Neural cell (in vitro differentiated cells): ENCODE measurements at regions not wholly inside any gene's neighbourhood (a gene's known extent, or its start where the extent isn't known, plus 50 kb on each side); places are given as distances from the start of the nearest gene placed in this dataset.

Experiments used
- H2AFZ ChIP-seq: fragments of 200-600, 300-800 bp; sonication (generic), shearing (Covaris generic); 2 replicates; pipeline ENCODE4 v1.6.0; 2014; ENCODE audit warnings: low read depth, mild to moderate bottlenecking, antibody characterized with exemption, low read length, moderate library complexity
- H3F3A ChIP-seq: fragments of 200-600 bp; shearing (Covaris generic); 2 replicates; pipeline ENCODE4 v1.6.1; 2016; ENCODE audit warnings: mild to moderate bottlenecking, moderate library complexity, mixed read lengths, antibody characterized with exemption, low read length; ENCODE audit not compliant: insufficient read depth, poor library complexity, severe bottlenecking
- H3K27ac ChIP-seq: fragments of 200-600, 300-800 bp; sonication (generic), shearing (Covaris generic); 2 replicates; pipeline ENCODE4 v1.5.1; 2014; ENCODE audit warnings: mild to moderate bottlenecking, low read length, moderate library complexity
- H3K27me3 ChIP-seq: fragments of 300-800, 200-600 bp; sonication (generic), shearing (Covaris generic); 2 replicates; pipeline ENCODE4 v1.6.0; 2014; ENCODE audit warnings: mild to moderate bottlenecking, low read depth, low read length, moderate library complexity; ENCODE audit not compliant: insufficient read depth
- H3K36me3 ChIP-seq: fragments of 300-800, 200-600 bp; sonication (generic), shearing (Covaris generic); 2 replicates; pipeline ENCODE4 v1.5.1; 2014; ENCODE audit warnings: mild to moderate bottlenecking, antibody characterized with exemption, low read length, moderate library complexity; ENCODE audit not compliant: insufficient read depth
- H3K4me2 ChIP-seq: fragments of 300-800, 200-600 bp; sonication (generic), shearing (Covaris generic); 2 replicates; pipeline ENCODE4 v1.6.0; 2014; ENCODE audit warnings: mild to moderate bottlenecking, low read length
- H3K4me3 ChIP-seq: fragments of 300-800, 200-600 bp; sonication (generic), shearing (Covaris generic); 2 replicates; pipeline ENCODE4 v1.5.1; 2014; ENCODE audit warnings: mild to moderate bottlenecking, low read length, moderate library complexity
- H3K79me2 ChIP-seq: fragments of 200-600 bp; shearing (Covaris generic); replicated peaks from 2 replicates; pipeline ENCODE4 v1.6.0; 2014; ENCODE audit warnings: mild to moderate bottlenecking, low read length, moderate library complexity; ENCODE audit not compliant: insufficient read depth
- H3K9ac ChIP-seq: fragments of 300-800, 200-600 bp; sonication (generic), shearing (Covaris generic); 2 replicates; pipeline ENCODE4 v1.6.1; 2016; ENCODE audit warnings: mild to moderate bottlenecking, low read length, mixed read lengths
- H3K9me2 ChIP-seq: fragments of 200-600 bp; shearing (Covaris generic); 2 replicates; pipeline ENCODE4 v1.6.1; 2016; ENCODE audit warnings: mild to moderate bottlenecking, low read length, mixed read lengths; ENCODE audit not compliant: insufficient read depth
- H3K9me3 ChIP-seq: fragments of 200-600, 300-800 bp; sonication (generic), shearing (Covaris generic); 2 replicates; pipeline ENCODE4 v1.6.1; 2016; ENCODE audit warnings: mild to moderate bottlenecking, mixed run types, low read length, moderate library complexity, mixed read lengths
- H4K20me1 ChIP-seq: fragments of 200-600 bp; shearing (Covaris generic); 2 replicates; pipeline ENCODE4 v1.6.1; 2016; ENCODE audit warnings: mild to moderate bottlenecking, mixed run types; ENCODE audit not compliant: insufficient read depth
- EP300 ChIP-seq: fragments of 450-650 bp; conservative IDR thresholded peaks from 2 replicates; pipeline ENCODE4 v1.6.1; 2014; ENCODE audit warnings: antibody characterized with exemption, mild to moderate bottlenecking, moderate library complexity; ENCODE audit not compliant: poor library complexity, severe bottlenecking
- EZH2 ChIP-seq: fragments of 200-600, 300-800 bp; shearing (Covaris generic), sonication (generic); IDR thresholded peaks from 2 replicates; pipeline ENCODE4 v1.6.1; 2014; ENCODE audit warnings: antibody characterized with exemption, low read length, borderline replicate concordance, mild to moderate bottlenecking; ENCODE audit not compliant: insufficient read depth, poor library complexity, severe bottlenecking
- MXI1 ChIP-seq: fragments of 450-650 bp; conservative IDR thresholded peaks from 2 replicates; pipeline ENCODE4 v1.6.1; 2014; ENCODE audit warnings: antibody characterized with exemption, mild to moderate bottlenecking; ENCODE audit not compliant: poor library complexity, severe bottlenecking
- POLR2AphosphoS5 ChIP-seq: IDR thresholded peaks from 2 replicates; pipeline ENCODE4 v1.6.1; 2012
- SMC3 ChIP-seq: fragments of 450-650 bp; conservative IDR thresholded peaks from 2 replicates; pipeline ENCODE4 v1.6.1; 2014; ENCODE audit warnings: antibody characterized with exemption, mild to moderate bottlenecking, moderate library complexity; ENCODE audit not compliant: poor library complexity
- TAF1 ChIP-seq: IDR thresholded peaks from 2 replicates; pipeline ENCODE4 v1.6.1; 2012; ENCODE audit warnings: low read depth
- TF ChIP-seq, protein P1 (sequence below): fragments of 450-650 bp; IDR thresholded peaks from 2 replicates; pipeline ENCODE4 v1.5.1; 2014; ENCODE audit warnings: antibody characterized with exemption, mild to moderate bottlenecking, moderate library complexity; ENCODE audit not compliant: poor library complexity, severe bottlenecking
- TF ChIP-seq, protein P2 (sequence below): IDR thresholded peaks from 2 replicates; pipeline ENCODE4 v1.6.1; 2012; ENCODE audit warnings: borderline replicate concordance

DNA sequence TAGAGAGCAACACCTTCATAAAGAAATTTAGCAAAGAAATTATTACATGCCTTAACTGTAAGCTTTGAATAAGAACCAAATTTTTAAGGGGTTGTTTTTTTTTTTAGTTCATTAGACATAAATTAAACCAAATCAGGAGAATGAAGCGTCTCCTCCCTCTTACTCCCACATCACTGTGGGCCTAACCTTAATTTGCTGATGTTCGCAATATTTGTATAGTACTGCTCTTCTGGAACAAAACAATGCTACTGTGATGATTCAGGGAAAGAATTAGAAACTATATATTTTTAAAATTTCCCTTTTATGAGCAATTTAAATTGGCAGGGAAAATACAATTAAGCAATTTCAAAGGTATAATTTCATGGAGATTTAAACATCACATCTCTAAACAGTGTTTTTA lies 275.0 kb upstream of the C9orf72 start (continued):
- TF ChIP-seq, protein P1, sequence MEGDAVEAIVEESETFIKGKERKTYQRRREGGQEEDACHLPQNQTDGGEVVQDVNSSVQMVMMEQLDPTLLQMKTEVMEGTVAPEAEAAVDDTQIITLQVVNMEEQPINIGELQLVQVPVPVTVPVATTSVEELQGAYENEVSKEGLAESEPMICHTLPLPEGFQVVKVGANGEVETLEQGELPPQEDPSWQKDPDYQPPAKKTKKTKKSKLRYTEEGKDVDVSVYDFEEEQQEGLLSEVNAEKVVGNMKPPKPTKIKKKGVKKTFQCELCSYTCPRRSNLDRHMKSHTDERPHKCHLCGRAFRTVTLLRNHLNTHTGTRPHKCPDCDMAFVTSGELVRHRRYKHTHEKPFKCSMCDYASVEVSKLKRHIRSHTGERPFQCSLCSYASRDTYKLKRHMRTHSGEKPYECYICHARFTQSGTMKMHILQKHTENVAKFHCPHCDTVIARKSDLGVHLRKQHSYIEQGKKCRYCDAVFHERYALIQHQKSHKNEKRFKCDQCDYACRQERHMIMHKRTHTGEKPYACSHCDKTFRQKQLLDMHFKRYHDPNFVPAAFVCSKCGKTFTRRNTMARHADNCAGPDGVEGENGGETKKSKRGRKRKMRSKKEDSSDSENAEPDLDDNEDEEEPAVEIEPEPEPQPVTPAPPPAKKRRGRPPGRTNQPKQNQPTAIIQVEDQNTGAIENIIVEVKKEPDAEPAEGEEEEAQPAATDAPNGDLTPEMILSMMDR, result no peak
- TF ChIP-seq POLR2AphosphoS5, result no peak
- TF ChIP-seq SMC3, result no peak

DNA sequence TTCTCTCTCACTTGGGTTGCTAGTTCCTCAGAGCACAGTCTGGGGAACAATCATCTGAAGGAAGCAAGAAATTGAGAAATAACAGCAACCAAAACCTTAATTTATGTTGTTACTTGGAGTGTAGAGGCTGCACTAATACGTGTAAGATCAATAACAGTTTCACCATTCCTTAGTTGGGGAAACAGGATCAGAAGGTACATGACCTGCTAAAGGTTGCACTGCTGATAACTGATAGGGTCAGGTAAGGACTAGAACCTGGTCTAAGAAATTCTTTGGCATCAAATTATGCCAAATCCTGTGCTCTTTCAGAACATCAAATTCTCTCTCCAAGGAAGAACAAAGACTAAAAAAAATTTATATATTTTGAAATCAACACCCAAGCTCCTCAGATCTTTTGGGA lies 278.6 kb upstream of the C9orf72 start:
- TF ChIP-seq, protein P2, sequence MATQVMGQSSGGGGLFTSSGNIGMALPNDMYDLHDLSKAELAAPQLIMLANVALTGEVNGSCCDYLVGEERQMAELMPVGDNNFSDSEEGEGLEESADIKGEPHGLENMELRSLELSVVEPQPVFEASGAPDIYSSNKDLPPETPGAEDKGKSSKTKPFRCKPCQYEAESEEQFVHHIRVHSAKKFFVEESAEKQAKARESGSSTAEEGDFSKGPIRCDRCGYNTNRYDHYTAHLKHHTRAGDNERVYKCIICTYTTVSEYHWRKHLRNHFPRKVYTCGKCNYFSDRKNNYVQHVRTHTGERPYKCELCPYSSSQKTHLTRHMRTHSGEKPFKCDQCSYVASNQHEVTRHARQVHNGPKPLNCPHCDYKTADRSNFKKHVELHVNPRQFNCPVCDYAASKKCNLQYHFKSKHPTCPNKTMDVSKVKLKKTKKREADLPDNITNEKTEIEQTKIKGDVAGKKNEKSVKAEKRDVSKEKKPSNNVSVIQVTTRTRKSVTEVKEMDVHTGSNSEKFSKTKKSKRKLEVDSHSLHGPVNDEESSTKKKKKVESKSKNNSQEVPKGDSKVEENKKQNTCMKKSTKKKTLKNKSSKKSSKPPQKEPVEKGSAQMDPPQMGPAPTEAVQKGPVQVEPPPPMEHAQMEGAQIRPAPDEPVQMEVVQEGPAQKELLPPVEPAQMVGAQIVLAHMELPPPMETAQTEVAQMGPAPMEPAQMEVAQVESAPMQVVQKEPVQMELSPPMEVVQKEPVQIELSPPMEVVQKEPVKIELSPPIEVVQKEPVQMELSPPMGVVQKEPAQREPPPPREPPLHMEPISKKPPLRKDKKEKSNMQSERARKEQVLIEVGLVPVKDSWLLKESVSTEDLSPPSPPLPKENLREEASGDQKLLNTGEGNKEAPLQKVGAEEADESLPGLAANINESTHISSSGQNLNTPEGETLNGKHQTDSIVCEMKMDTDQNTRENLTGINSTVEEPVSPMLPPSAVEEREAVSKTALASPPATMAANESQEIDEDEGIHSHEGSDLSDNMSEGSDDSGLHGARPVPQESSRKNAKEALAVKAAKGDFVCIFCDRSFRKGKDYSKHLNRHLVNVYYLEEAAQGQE, result no peak
- no peak for TF ChIP-seq EZH2
- TF ChIP-seq EP300, result no peak
- TF ChIP-seq TAF1, result no peak
- TF ChIP-seq, protein P1, result no peak
- no peak for TF ChIP-seq POLR2AphosphoS5
- no peak for TF ChIP-seq MXI1
- TF ChIP-seq SMC3, result no peak
- no peak overlapping the region for H3K27ac ChIP-seq
- H3K79me2 ChIP-seq, result no peaks in the 10 kb centered on the region
- H3K36me3 ChIP-seq, result no peaks in the 10 kb centered on the region
- no peaks in the 10 kb centered on the region for H3F3A ChIP-seq
- no peak overlapping the region for H3K4me3 ChIP-seq
- H3K9me3 ChIP-seq, result no peaks in the 10 kb centered on the region
- no peaks in the 10 kb centered on the region for H3K27me3 ChIP-seq
- H3K4me2 ChIP-seq, result no peak overlapping the region
- H3K9ac ChIP-seq, result no peak overlapping the region
- H3K9me2 ChIP-seq, result no peaks in the 10 kb centered on the region
- H4K20me1 ChIP-seq, result no peaks in the 10 kb centered on the region
- H2AFZ ChIP-seq, result no peak overlapping the region

DNA sequence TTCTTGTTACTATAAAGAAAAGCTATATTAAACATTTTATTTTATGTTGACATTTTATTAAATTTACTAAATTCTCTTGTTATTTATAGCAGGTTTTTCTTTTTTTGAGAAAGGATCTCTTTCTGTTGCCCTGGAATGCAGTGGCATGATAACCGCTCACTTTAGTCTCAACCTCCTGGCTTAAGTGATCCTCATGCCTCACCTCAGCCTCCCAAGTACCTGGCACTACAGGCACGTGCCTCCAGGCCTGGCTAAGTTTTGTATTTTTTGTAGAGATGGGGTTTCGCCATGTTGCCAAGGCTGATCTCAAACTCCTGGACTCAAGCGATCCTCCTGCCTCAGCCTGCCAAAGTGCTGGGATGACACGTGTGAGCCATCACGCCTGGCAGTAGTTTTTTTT lies 280.2 kb upstream of the C9orf72 start:
- no peaks in the 10 kb centered on the region for H3F3A ChIP-seq

More for the DNA sequence above, 280.2 kb upstream of the C9orf72 start:
- Histone ChIP-seq H3K9me3 (no peaks in the 10 kb centered on the region), H3K27me3 (no peaks in the 10 kb centered on the region), H2AFZ (no peak overlapping the region), H3K36me3 (no peaks in the 10 kb centered on the region), H3K4me3 (no peak overlapping the region), H3K27ac (no peak overlapping the region), H4K20me1 (no peaks in the 10 kb centered on the region), H3K9me2 (no peaks in the 10 kb centered on the region), H3K4me2 (no peak overlapping the region), H3K9ac (no peak overlapping the region), H3K79me2 (no peaks in the 10 kb centered on the region)
- TF ChIP-seq POLR2AphosphoS5, result no peak
- TF ChIP-seq, protein P2, result no peak
